ENCODE measurements at regions not wholly inside any gene's neighbourhood (a gene's known extent, or its start where the extent isn't known, plus 50 kb on each side); places are given as distances from the start of the nearest gene placed in this dataset.

DNA sequence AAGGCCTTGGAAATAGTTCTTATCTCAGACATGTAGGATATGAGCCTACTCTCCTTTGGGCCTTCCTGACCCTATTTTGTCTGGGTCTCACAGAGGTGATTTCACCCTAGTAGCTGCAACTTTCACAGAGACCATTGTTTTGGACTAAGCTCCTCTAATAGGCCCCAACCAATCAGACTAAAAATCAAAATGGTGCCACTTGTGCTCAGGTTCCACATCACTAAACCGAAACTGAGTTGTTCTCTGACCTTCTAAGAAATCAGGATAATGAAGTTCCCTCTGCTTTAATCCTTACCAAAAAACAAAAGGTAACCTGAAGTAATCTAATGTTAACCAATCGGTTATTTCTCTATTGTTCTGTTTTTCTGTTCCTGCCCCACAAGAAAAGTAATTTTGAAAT lies 143.6 kb downstream of the CD24 start (continued):
- TF ChIP-seq, protein P1, sequence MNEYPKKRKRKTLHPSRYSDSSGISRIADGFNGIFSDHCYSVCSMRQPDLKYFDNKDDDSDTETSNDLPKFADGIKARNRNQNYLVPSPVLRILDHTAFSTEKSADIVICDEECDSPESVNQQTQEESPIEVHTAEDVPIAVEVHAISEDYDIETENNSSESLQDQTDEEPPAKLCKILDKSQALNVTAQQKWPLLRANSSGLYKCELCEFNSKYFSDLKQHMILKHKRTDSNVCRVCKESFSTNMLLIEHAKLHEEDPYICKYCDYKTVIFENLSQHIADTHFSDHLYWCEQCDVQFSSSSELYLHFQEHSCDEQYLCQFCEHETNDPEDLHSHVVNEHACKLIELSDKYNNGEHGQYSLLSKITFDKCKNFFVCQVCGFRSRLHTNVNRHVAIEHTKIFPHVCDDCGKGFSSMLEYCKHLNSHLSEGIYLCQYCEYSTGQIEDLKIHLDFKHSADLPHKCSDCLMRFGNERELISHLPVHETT (CRISPR knock-in tag; conservative IDR thresholded peaks at IDR 0.05 in 1 of 2, IDR thresholded peaks at IDR 0.05 in 1 of 2): peak in 1 of 2 experiments; percentile 88; a peak in 2 of 4 replicates
- TF ChIP-seq SMAD4 (CRISPR knock-in tag; conservative IDR thresholded peaks at IDR 0.05) (peak; percentile 83), PRPF4 (IDR thresholded peaks at IDR 0.05; ENCODE audit: insufficient read depth, low read depth, low read length, poor library complexity, severe bottlenecking) (no peak), ZNF696 (CRISPR knock-in tag; conservative IDR thresholded peaks at IDR 0.05) (0 out of 2 replicates have a peak, but pooled peaks have one; percentile 14), ZNF695 (CRISPR knock-in tag; IDR thresholded peaks at IDR 0.05) (no peak), ZMIZ1 (IDR thresholded peaks at IDR 0.05; ENCODE audit: low read depth in 2 of 2, low read length in 2 of 2) (no peak), TAL1 (IDR thresholded peaks at IDR 0.05) (no peak), NR2C2 (CRISPR knock-in tag; IDR thresholded peaks at IDR 0.05) (no peak), NR2C2 (tag; IDR thresholded peaks at IDR 0.05) (peak; percentile 39; the same call in 1 of the 2 replicates), ZNF263 (CRISPR knock-in tag; IDR thresholded peaks at IDR 0.05; ENCODE audit: borderline replicate concordance) (no peak), PHB2 (IDR thresholded peaks at IDR 0.05; ENCODE audit: low read depth) (no peak), CBFA2T2 (conservative IDR thresholded peaks at IDR 0.05) (no peak), FOXA1 (IDR thresholded peaks at IDR 0.05; ENCODE audit: borderline replicate concordance) (no peak), ZNF175 (CRISPR knock-in tag; IDR thresholded peaks at IDR 0.05; ENCODE audit: low read depth) (no peak), YBX1 (IDR thresholded peaks at IDR 0.05) (no peak), RFX1 (IDR thresholded peaks at IDR 0.05) (no peak), ZNF133 (CRISPR knock-in tag; IDR thresholded peaks at IDR 0.05) (peak; percentile 74; the same call in 1 of the 2 replicates), BCOR (IDR thresholded peaks at IDR 0.05) (no peak), ZNF384 (IDR thresholded peaks at IDR 0.05; ENCODE audit: low read depth, low read length) (no peak), ZC3H4 (CRISPR knock-in tag; IDR thresholded peaks at IDR 0.05; ENCODE audit: borderline replicate concordance) (no peak), PYGO2 (tag; IDR thresholded peaks at IDR 0.05) (0 out of 2 replicates have a peak, but pooled peaks have one; percentile 63)
- TF ChIP-seq, protein P2, sequence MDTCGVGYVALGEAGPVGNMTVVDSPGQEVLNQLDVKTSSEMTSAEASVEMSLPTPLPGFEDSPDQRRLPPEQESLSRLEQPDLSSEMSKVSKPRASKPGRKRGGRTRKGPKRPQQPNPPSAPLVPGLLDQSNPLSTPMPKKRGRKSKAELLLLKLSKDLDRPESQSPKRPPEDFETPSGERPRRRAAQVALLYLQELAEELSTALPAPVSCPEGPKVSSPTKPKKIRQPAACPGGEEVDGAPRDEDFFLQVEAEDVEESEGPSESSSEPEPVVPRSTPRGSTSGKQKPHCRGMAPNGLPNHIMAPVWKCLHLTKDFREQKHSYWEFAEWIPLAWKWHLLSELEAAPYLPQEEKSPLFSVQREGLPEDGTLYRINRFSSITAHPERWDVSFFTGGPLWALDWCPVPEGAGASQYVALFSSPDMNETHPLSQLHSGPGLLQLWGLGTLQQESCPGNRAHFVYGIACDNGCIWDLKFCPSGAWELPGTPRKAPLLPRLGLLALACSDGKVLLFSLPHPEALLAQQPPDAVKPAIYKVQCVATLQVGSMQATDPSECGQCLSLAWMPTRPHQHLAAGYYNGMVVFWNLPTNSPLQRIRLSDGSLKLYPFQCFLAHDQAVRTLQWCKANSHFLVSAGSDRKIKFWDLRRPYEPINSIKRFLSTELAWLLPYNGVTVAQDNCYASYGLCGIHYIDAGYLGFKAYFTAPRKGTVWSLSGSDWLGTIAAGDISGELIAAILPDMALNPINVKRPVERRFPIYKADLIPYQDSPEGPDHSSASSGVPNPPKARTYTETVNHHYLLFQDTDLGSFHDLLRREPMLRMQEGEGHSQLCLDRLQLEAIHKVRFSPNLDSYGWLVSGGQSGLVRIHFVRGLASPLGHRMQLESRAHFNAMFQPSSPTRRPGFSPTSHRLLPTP (IDR thresholded peaks at IDR 0.05; ENCODE audit: borderline replicate concordance, extremely low read depth, insufficient read length): no peak

All from K562 (cell line).